ENCODE measurements at regions not wholly inside any gene's neighbourhood (a gene's known extent, or its start where the extent isn't known, plus 50 kb on each side); places are given as distances from the start of the nearest gene placed in this dataset.

- TF ChIP-seq ZFX (IDR thresholded peaks at IDR 0.05; ENCODE audit: borderline replicate concordance) (no peak), CTCF (IDR thresholded peaks at IDR 0.05) (no peak)
Measured at GRCh38 chr2:5235701-5236100, 456.5 kb upstream of the SOX11 start.
